Chondrocyte (in vitro differentiated cells): ENCODE measurements at regions not wholly inside any gene's neighbourhood (a gene's known extent, or its start where the extent isn't known, plus 50 kb on each side); places are given as distances from the start of the nearest gene placed in this dataset.
A peak's percentile ranks its signal among the peaks of the same experiment; 100 is the strongest.

Experiments used
- DNase-seq: peaks from one replicate; pipeline ENCODE4 v3.0.0; 2021; ENCODE audit warnings: mixed read lengths, low spot score
- H3K27ac Mint-ChIP-seq: one replicate; pipeline ENCODE4 v1.8.0; 2021; ENCODE audit warnings: mild to moderate bottlenecking, moderate library complexity, mixed read lengths; ENCODE audit not compliant: unreplicated experiment
- H3K27me3 Mint-ChIP-seq: 2 replicates; pipeline ENCODE4 v1.8.0; 2021; ENCODE audit warnings: low read depth, mixed read lengths
- H3K36me3 Mint-ChIP-seq: 2 replicates; pipeline ENCODE4 v1.8.0; 2021; ENCODE audit warnings: low read depth, mixed read lengths
- H3K4me1 Mint-ChIP-seq: 2 replicates; pipeline ENCODE4 v1.8.0; 2021; ENCODE audit warnings: low read depth, mild to moderate bottlenecking, mixed read lengths
- H3K4me3 Mint-ChIP-seq: one replicate; pipeline ENCODE4 v1.8.0; 2021; ENCODE audit warnings: mild to moderate bottlenecking, moderate library complexity, mixed read lengths; ENCODE audit not compliant: unreplicated experiment
- H3K9me3 Mint-ChIP-seq: 2 replicates; pipeline ENCODE4 v1.8.0; 2021; ENCODE audit warnings: low read depth, mixed read lengths
- TF ChIP-seq, protein P1 (sequence below): fragments of 200-600 bp; sonication (generic); IDR thresholded peaks from 2 replicates; pipeline ENCODE4 v1.5.0; 2021; ENCODE audit warnings: antibody characterized with exemption, mild to moderate bottlenecking, moderate library complexity

DNA sequence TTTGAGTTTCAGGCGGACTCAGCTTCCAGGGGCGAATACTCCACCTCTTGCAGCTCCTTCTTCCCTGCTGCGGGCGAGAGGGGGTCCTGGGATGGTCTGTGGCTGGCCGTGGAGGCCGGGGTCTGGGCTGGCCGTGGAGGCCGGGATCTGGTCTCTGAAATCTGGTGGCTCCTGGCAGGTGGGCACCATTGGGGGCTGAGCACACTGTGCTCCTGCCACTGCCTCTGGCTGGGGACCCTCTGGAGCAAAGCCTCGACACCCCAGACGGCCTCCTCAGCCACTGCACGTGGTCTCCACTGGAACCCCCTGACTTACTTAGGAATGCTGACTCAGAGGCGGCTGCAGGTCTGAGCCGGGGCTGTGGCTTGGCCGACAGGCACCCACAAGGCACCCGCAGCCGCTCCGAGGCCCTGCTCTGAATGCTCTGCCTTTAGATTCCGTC lies 100.1 kb upstream of the ALKAL2 start:
- Mint-ChIP-seq H3K4me3 (no peak overlapping the region), H3K27me3 (no peaks in the 10 kb centered on the region), H3K36me3 (no peaks in the 10 kb centered on the region), H3K9me3 (no peaks in the 10 kb centered on the region), H3K27ac (no peak overlapping the region), H3K4me1 (peaks cover 11% of the 10 kb centered on the region)
- peak; percentile 82 for DNase-seq
- TF ChIP-seq, protein P1, sequence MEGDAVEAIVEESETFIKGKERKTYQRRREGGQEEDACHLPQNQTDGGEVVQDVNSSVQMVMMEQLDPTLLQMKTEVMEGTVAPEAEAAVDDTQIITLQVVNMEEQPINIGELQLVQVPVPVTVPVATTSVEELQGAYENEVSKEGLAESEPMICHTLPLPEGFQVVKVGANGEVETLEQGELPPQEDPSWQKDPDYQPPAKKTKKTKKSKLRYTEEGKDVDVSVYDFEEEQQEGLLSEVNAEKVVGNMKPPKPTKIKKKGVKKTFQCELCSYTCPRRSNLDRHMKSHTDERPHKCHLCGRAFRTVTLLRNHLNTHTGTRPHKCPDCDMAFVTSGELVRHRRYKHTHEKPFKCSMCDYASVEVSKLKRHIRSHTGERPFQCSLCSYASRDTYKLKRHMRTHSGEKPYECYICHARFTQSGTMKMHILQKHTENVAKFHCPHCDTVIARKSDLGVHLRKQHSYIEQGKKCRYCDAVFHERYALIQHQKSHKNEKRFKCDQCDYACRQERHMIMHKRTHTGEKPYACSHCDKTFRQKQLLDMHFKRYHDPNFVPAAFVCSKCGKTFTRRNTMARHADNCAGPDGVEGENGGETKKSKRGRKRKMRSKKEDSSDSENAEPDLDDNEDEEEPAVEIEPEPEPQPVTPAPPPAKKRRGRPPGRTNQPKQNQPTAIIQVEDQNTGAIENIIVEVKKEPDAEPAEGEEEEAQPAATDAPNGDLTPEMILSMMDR, result no peak

- Mint-ChIP-seq H3K4me1 (peaks cover 10% of the 10 kb centered on the region), H3K27me3 (no peaks in the 10 kb centered on the region), H3K27ac (no peak overlapping the region), H3K9me3 (no peaks in the 10 kb centered on the region), H3K36me3 (no peaks in the 10 kb centered on the region), H3K4me3 (no peak overlapping the region)
- TF ChIP-seq, protein P1, result no peak
- DNase-seq, result peak; percentile 88
Measured at GRCh38 chr2:386406-387103, 98.7 kb upstream of the ALKAL2 start.

- Mint-ChIP-seq H3K4me3 (no peak overlapping the region), H3K27me3 (no peaks in the 10 kb centered on the region), H3K27ac (no peak overlapping the region)
Measured at GRCh38 chr2:385785-386184, 97.9 kb upstream of the ALKAL2 start.

DNA sequence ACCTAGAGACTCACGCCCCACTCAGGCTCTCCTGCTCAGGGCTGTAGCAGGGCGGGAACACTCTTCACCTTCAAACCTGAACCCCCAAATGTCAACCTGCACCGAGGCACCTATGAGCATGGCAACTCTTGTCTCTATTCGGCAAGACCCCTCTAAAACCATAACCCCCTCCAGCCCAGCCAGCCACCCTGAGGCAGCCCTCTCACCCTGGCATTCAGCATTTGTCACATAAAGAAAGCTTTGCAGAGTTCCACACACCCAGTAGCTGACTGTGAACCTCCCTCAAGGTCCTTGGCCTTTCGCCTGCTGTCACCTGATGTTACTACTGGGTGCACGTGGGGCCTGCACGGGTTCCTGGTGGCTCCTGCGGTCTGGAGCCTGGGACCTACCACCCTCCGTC lies 97.2 kb upstream of the ALKAL2 start:
- Mint-ChIP-seq H3K27me3 (no peaks in the 10 kb centered on the region), H3K27ac (no peak overlapping the region), H3K36me3 (no peaks in the 10 kb centered on the region), H3K4me3 (no peak overlapping the region), H3K4me1 (peaks cover 13% of the 10 kb centered on the region), H3K9me3 (no peaks in the 10 kb centered on the region)
- TF ChIP-seq, protein P1, result no peak
- no peak for DNase-seq

More at GRCh38 chr2:385785-386184, 97.9 kb upstream of the ALKAL2 start:
- Mint-ChIP-seq H3K36me3 (no peaks in the 10 kb centered on the region), H3K4me1 (peaks cover 13% of the 10 kb centered on the region), H3K9me3 (no peaks in the 10 kb centered on the region)
- TF ChIP-seq, protein P1, result no peak
- DNase-seq, result no peak

DNA sequence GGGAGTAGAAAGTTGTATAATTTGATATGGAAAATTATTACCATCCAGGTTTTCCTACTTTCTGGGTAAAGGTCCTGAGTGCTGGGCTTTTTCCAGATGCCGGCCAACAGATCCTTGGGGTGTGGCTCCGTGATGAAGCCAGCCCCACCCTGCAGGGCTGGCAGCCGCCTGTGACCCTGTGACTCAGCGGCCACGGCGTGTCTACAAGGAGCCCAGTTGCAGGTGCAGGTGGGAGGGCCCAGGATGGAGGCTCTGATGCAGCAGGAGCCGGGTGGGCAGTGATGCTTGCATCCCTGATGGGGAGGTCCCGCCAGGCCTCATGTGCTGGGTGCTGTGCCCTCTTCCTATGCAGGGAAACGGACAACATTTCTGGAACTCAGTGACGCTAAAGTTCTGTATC lies 96.0 kb upstream of the ALKAL2 start:
- H3K36me3 Mint-ChIP-seq, result no peaks in the 10 kb centered on the region
- H3K9me3 Mint-ChIP-seq, result peaks cover 4% of the 10 kb centered on the region
- DNase-seq, result peak; percentile 88
- no peak overlapping the region for H3K4me3 Mint-ChIP-seq
- H3K27ac Mint-ChIP-seq, result no peak overlapping the region
- H3K4me1 Mint-ChIP-seq, result peaks cover 13% of the 10 kb centered on the region
- H3K27me3 Mint-ChIP-seq, result no peaks in the 10 kb centered on the region
- TF ChIP-seq, protein P1, result no peak
